Fibroblast of mammary gland (primary cell): ENCODE measurements at regions not wholly inside any gene's neighbourhood (a gene's known extent, or its start where the extent isn't known, plus 50 kb on each side); places are given as distances from the start of the nearest gene placed in this dataset.
"Not testable (repeated sequence)": the region's sequence is repeated elsewhere in the genome, so short reads cannot be mapped to it uniquely, and the experiment has no call there.

ENCODE experiments used
- DNase-seq: peaks from one replicate; pipeline ENCODE4 v3.0.0-alpha.2; 2010; ENCODE audit warnings: low read depth
- H3K4me3 ChIP-seq: 2 replicates; pipeline ENCODE4 v1.5.1; 2011; ENCODE audit warnings: low read depth, mild to moderate bottlenecking, low read length, moderate library complexity; ENCODE audit not compliant: control insufficient read depth
- TF ChIP-seq, protein P1 (sequence below): conservative IDR thresholded peaks from 2 replicates; pipeline ENCODE4 v1.5.1; 2011; ENCODE audit warnings: low read depth, low read length, inconsistent platforms; ENCODE audit not compliant: control insufficient read depth, insufficient read depth

- DNase-seq, result no peak
- TF ChIP-seq, protein P1, sequence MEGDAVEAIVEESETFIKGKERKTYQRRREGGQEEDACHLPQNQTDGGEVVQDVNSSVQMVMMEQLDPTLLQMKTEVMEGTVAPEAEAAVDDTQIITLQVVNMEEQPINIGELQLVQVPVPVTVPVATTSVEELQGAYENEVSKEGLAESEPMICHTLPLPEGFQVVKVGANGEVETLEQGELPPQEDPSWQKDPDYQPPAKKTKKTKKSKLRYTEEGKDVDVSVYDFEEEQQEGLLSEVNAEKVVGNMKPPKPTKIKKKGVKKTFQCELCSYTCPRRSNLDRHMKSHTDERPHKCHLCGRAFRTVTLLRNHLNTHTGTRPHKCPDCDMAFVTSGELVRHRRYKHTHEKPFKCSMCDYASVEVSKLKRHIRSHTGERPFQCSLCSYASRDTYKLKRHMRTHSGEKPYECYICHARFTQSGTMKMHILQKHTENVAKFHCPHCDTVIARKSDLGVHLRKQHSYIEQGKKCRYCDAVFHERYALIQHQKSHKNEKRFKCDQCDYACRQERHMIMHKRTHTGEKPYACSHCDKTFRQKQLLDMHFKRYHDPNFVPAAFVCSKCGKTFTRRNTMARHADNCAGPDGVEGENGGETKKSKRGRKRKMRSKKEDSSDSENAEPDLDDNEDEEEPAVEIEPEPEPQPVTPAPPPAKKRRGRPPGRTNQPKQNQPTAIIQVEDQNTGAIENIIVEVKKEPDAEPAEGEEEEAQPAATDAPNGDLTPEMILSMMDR, result no peak
Observed at GRCh38 chr5:44051591-44051990, 337.6 kb downstream of the FGF10 start.

GRCh38 chr5:44048276-44048984 is 340.8 kb downstream of the FGF10 start:
- TF ChIP-seq, protein P1, result no peak
- no peak overlapping the region for H3K4me3 ChIP-seq
- DNase-seq, result peak; percentile 67

More at GRCh38 chr5:44051591-44051990, 337.6 kb downstream of the FGF10 start:
- H3K4me3 ChIP-seq, result no peak overlapping the region

DNA sequence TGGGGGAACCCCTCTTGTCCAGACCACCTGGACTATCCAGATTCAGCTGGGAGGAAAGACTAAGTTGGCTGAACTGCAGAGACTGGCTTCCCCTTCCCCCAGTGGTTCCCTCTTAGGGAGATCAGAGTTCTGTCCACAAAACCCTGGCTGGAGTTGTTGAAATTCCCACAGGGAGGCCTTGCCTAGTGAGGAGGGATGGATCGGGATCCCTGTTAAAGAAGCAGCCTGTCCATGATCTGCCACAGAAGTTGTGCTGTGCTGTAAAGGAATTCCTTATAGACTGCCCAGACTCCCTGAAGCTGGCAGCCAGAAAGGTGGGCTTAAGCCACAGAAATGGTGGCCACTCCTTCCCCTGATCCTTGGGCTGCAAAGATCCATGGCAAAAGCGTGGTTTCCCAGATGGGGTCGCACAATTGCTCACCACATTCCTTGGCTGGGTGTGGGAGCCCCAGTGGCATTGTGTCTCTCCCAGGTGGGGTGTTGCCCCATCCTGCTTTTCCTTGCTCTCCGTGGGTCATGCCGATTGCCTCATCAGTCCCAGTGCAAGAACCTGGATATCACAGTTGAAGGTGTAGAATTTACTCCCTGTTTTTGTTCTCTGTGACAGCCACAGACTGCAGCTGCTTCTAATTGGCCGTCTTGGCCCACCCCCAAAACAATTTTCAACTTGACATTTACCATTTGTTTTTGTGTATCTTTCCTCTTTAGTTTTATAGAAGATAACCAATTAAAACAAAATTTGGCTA is 342.4 kb downstream of the FGF10 start:
- H3K4me3 ChIP-seq, result no peak overlapping the region
- TF ChIP-seq, protein P1, result no peak
- DNase-seq, result peak; percentile 8

- DNase-seq, result not testable (repeated sequence)
Observed at GRCh38 chr5:44044549-44044948, 344.7 kb downstream of the FGF10 start.

GRCh38 chr5:44028226-44028625 is 361.0 kb downstream of the FGF10 start:
- TF ChIP-seq, protein P1, result no peak
- no peak for DNase-seq
- H3K4me3 ChIP-seq, result no peak overlapping the region

More at GRCh38 chr5:44044549-44044948, 344.7 kb downstream of the FGF10 start:
- not testable (repeated sequence) for H3K4me3 ChIP-seq

DNA sequence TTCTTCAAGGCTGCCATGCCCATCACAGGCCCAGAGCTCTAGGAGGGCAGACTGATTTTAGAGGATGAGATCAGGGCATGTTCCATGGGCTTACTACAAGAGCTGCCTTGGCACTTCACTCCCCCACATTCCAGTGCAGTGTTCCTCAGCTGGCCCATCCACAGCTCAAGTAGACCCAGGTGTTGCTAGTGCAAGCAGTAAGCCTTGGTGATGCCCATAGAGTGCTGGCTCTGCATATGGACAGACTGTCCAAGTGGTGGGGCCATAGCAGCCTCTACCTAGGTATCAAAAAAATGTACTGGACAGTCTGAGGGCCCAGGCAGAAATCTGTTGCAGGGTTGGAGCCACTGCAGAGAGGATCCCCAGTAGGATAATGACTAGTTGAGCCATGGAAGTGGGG is 366.6 kb downstream of the FGF10 start:
- TF ChIP-seq, protein P1, result no peak
- no peak for DNase-seq
- no peak overlapping the region for H3K4me3 ChIP-seq

- no peak overlapping the region for H3K4me3 ChIP-seq
Observed at GRCh38 chr5:44011518-44011917, 377.7 kb downstream of the FGF10 start.

More at GRCh38 chr5:44011518-44011917, 377.7 kb downstream of the FGF10 start:
- no peak for DNase-seq
- TF ChIP-seq, protein P1, result no peak
